Endothelial cell of umbilical vein (primary cell): ENCODE measurements at regions not wholly inside any gene's neighbourhood (a gene's known extent, or its start where the extent isn't known, plus 50 kb on each side); places are given as distances from the start of the nearest gene placed in this dataset.

Experiments
- BruUV-seq: library from RNA; stranded (reverse); fragments of 400-500 nt; replicated peaks from 2 replicates; lab custom pipeline; 2021; lab: Mats Ljungman, UMichigan
- CTCF ChIA-PET: fragments of 300-600, 350-600 bp; sonication (Branson Sonifier 250); formaldehyde crosslinking; loops from one replicate; lab custom pipeline; 2021; ENCODE audit warnings: antibody characterized with exemption, inconsistent platforms; lab: Charles Lee
- POLR2A ChIA-PET: fragments of 300-600, 350-600 bp; sonication (Branson Sonifier 250); formaldehyde crosslinking; loops from one replicate; lab custom pipeline; 2021; ENCODE audit warnings: antibody characterized with exemption, inconsistent platforms; lab: Charles Lee
- DNase-seq: peaks from one replicate; pipeline ENCODE4 v3.0.0-alpha.2; 2011; ENCODE audit warnings: low read depth, low spot score
- FAIRE-seq: peaks from 2 replicates; lab custom pipeline; 2011; peaks lifted over from hg19 to GRCh38; lab: Jason Lieb, UNC
- H2AFZ ChIP-seq: 2 replicates; pipeline ENCODE4 v1.6.0; 2012; ENCODE audit warnings: low read depth, low read length, control low read depth, inconsistent platforms
- H3K27ac ChIP-seq: 2 replicates; pipeline ENCODE4 v1.5.1; 2011; ENCODE audit warnings: low read depth, mild to moderate bottlenecking, control low read depth, low read length, moderate library complexity; ENCODE audit not compliant: insufficient read depth
- H3K27me3 ChIP-seq, 2 experiments: 2 replicates each; pipeline versions ENCODE4 v1.6.0 to v1.6.1; 2011; ENCODE audit warnings: low read length in 2 of 2, mixed read lengths in 1 of 2; ENCODE audit not compliant: control insufficient read depth in 2 of 2, insufficient read depth in 2 of 2
- H3K36me3 ChIP-seq, 2 experiments: 2 replicates in 1 of 2; 3 replicates in 1 of 2; pipeline ENCODE4 v1.5.1; 2011; ENCODE audit warnings: low read length in 2 of 2, mild to moderate bottlenecking in 1 of 2, moderate library complexity in 1 of 2; ENCODE audit not compliant: control insufficient read depth in 2 of 2, insufficient read depth in 2 of 2; ENCODE audit errors: extremely low read depth in 1 of 2
- H3K4me1 ChIP-seq: 3 replicates; pipeline ENCODE4 v1.5.1; 2011; ENCODE audit warnings: mild to moderate bottlenecking, low read length; ENCODE audit not compliant: control insufficient read depth, insufficient read depth; ENCODE audit errors: extremely low read depth
- H3K4me2 ChIP-seq: 2 replicates; pipeline ENCODE4 v1.6.1; 2011; ENCODE audit warnings: low read length, control low read depth, mixed read lengths; ENCODE audit not compliant: insufficient read depth
- H3K4me3 ChIP-seq, 3 experiments: fragments of 200-600 bp in 1 of 3; sonication (generic), shearing (Covaris generic) in 1 of 3; replicated peaks in 1 of 3; 2 replicates each; pipeline ENCODE4 v1.5.1; 2011 to 2016; ENCODE audit warnings: control low read depth in 3 of 3, low read length in 3 of 3, mild to moderate bottlenecking in 2 of 3, inconsistent platforms in 1 of 3, low read depth in 1 of 3, moderate library complexity in 1 of 3; ENCODE audit not compliant: insufficient read depth in 1 of 3
- H3K79me2 ChIP-seq: 2 replicates; pipeline ENCODE4 v1.6.0; 2012; ENCODE audit warnings: low read length, inconsistent platforms; ENCODE audit not compliant: control insufficient read depth, insufficient read depth
- H3K9ac ChIP-seq: replicated peaks from 2 replicates; pipeline ENCODE3; 2011; ENCODE audit warnings: low read length, control low read depth; ENCODE audit not compliant: insufficient read depth; ENCODE audit errors: extremely low read depth
- H3K9me1 ChIP-seq: replicated peaks from 3 replicates; pipeline ENCODE4 v1.6.0; 2011; ENCODE audit warnings: mild to moderate bottlenecking, low read length; ENCODE audit not compliant: control insufficient read depth, insufficient read depth; ENCODE audit errors: extremely low read depth
- H3K9me3 ChIP-seq: replicated peaks from 2 replicates; pipeline ENCODE4 v1.5.1; 2012; ENCODE audit warnings: low read length, inconsistent platforms; ENCODE audit not compliant: control insufficient read depth, insufficient read depth
- H4K20me1 ChIP-seq: replicated peaks from 2 replicates; pipeline ENCODE3; 2011; ENCODE audit warnings: mild to moderate bottlenecking, low read length; ENCODE audit not compliant: control insufficient read depth, insufficient read depth; ENCODE audit errors: extremely low read depth
- FOS ChIP-seq: IDR thresholded peaks from 2 replicates; pipeline ENCODE4 v1.6.1; 2011; ENCODE audit warnings: mild to moderate bottlenecking, low read length, moderate library complexity, borderline replicate concordance; ENCODE audit not compliant: insufficient read depth
- GATA2 ChIP-seq: IDR thresholded peaks from 2 replicates; pipeline ENCODE4 v1.7.0; 2011; ENCODE audit warnings: low read depth, mild to moderate bottlenecking, moderate library complexity, mixed read lengths, low read length; ENCODE audit not compliant: insufficient read length, insufficient read depth
- MYC ChIP-seq: IDR thresholded peaks from one replicate; pipeline ENCODE4 v1.6.1; 2011; ENCODE audit warnings: mild to moderate bottlenecking, low read depth, low read length
- POLR2A ChIP-seq: IDR thresholded peaks from 2 replicates; pipeline ENCODE4 v1.6.1; 2012; ENCODE audit warnings: low read depth, mild to moderate bottlenecking, control low read depth, low read length
- dilution Hi-C: fragments of 300-500 bp; cut with MboI; formaldehyde crosslinking; loops from one replicate; pipeline ENCODE4 v1.15.0; 2019; ENCODE audit warnings: low sequenced_read_pairs; ENCODE audit not compliant: extremely low pct_ligation_motif_present
- intact Hi-C: fragments of 100-400 bp; cut with micrococcal nuclease; formaldehyde crosslinking; loops from one replicate; pipeline ENCODE4 v1.10.0; 2022

- no peaks in the 10 kb centered on the region for H3K79me2 ChIP-seq
- intact Hi-C loops, result no loop called here
Measured at GRCh38 chr10:78559661-78560340, 509.0 kb upstream of the ZMIZ1 start.

GRCh38 chr10:78560341-78560688 lies 508.5 kb upstream of the ZMIZ1 start:
- POLR2A ChIA-PET, result no interaction called here
- H2AFZ ChIP-seq, result no peak overlapping the region

More at GRCh38 chr10:78559661-78560340, 509.0 kb upstream of the ZMIZ1 start:
- no peaks in the 10 kb centered on the region for H3K9me3 ChIP-seq
- H3K4me1 ChIP-seq, result no peaks in the 10 kb centered on the region
- DNase-seq (no peak), FAIRE-seq (no peak)
- peaks cover 4 to 5% of the 10 kb centered on the region in 2 experiments for H3K27me3 ChIP-seq
- H3K9ac ChIP-seq, result no peak overlapping the region
- dilution Hi-C loops, result no loop called here
- no TSS peak for BruUV-seq
- H3K27ac ChIP-seq, result no peak overlapping the region
- H3K36me3 ChIP-seq, result no peaks in the 10 kb centered on the region
- CTCF ChIA-PET, result interaction anchor here (1.4 kb wide), 1 partner anchor 10 kb away, joined by 6 read pairs; no protein-coding TSS in a partner anchor
- no peak overlapping the region for H3K4me2 ChIP-seq
- H3K4me3 ChIP-seq, result no peak overlapping the region
- no peak for TF ChIP-seq GATA2
- POLR2A ChIA-PET, result no interaction called here
- no peaks in the 10 kb centered on the region for H3K9me1 ChIP-seq
- H4K20me1 ChIP-seq, result no peaks in the 10 kb centered on the region
- H2AFZ ChIP-seq, result no peak overlapping the region

More at GRCh38 chr10:78560341-78560688, 508.5 kb upstream of the ZMIZ1 start:
- intact Hi-C loops, result no loop called here
- Histone ChIP-seq H3K27me3 (peaks cover 4 to 6% of the 10 kb centered on the region in 2 experiments), H4K20me1 (no peaks in the 10 kb centered on the region), H3K79me2 (no peaks in the 10 kb centered on the region), H3K36me3 (no peaks in the 10 kb centered on the region), H3K4me2 (no peak overlapping the region), H3K9me1 (no peaks in the 10 kb centered on the region), H3K4me3 (no peak overlapping the region), H3K27ac (no peak overlapping the region), H3K4me1 (no peaks in the 10 kb centered on the region), H3K9me3 (no peaks in the 10 kb centered on the region), H3K9ac (no peak overlapping the region)
- FAIRE-seq (no peak), DNase-seq (no peak)
- TF ChIP-seq POLR2A (no peak), FOS (no peak), MYC (no peak), GATA2 (no peak)
- BruUV-seq, result no TSS peak
- dilution Hi-C loops, result no loop called here
- CTCF ChIA-PET, result interaction anchor here (1.4 kb wide), 1 partner anchor 10 kb away, joined by 6 read pairs; no protein-coding TSS in a partner anchor
